ENCODE measurements at regions not wholly inside any gene's neighbourhood (a gene's known extent, or its start where the extent isn't known, plus 50 kb on each side); places are given as distances from the start of the nearest gene placed in this dataset.
"Not testable (repeated sequence)": the region's sequence is repeated elsewhere in the genome, so short reads cannot be mapped to it uniquely, and the experiment has no call there.

DNA sequence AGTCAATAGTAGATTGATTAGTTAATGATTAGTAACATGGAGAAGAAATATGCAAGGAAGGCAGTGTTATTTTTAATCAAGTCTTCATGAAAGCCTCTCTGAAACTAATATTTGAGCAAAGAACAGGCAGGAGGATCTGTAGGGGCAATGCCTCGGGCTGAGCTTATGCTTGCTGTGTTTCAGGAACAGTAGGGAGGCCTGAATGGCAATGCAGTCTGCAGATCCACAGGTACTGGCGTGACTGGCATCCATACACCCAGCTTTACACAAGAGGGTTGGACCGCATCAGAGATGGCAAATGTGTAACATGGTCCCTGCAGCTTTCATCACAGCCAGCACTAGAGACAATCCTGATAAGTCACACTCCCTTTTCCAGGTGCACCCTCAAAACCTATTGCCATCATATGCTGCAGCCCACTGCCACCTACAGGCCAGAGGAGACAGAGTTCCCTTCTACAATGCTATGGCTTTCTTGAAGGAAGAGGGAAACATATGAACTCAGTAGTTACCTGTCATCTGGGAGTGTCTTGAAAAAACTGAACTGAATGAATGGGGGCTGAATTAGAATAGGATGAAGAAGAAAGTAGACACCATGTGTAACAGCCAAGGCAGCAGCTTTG is 582.4 kb upstream of the RAB6C start:
- DNase-seq (ENCODE audit: low read depth in 4 of 4, low spot score in 3 of 4): peak; percentile 25 to 35 (median 30)

DNA sequence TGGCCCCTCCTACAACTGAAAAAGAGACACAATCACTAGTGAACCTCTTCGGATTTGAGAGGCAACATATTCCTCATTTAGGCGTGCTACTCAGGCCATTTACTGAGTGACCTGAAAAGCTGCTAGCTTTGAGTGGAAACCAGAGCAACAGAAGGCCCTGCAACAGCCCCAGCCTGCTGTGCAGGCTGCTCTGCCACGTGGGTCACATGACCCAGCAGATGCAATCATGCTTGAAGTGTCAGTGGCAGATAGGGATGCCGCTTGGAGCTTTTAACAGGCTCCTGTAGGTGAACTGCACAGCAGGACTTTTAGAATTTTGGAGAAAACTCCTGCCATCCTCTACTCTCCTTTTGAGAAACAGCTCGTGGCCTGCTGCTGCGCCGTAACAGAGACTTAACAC is 578.6 kb upstream of the RAB6C start:
- DNase-seq (ENCODE audit: low read depth in 4 of 4, low spot score in 3 of 4): no peak

DNA sequence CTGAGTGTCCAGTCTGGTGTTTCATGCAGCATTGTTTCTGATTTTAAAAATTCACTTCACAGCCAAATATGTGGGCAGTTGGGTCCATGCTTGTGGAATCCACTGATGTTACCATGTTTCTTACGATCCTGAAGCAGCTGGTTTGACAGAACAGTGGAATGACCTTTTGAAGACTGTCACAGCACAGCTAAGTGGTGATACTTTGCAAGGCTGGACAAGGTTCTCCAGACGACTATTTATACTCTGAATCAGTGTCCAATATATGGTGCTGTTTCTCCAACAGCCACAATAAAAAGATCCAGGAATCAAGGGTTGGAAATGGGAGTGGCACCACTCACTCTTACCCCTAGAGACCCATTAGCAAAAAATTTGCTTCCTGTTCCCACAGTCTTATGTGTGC is 577.4 kb upstream of the RAB6C start:
- no peak for DNase-seq (ENCODE audit: low read depth in 4 of 4, low spot score in 3 of 4)

GRCh38 chr2:129404000-129404685 is 575.3 kb upstream of the RAB6C start:
- no peak for DNase-seq (ENCODE audit: low read depth in 4 of 4, low spot score in 3 of 4)

DNA sequence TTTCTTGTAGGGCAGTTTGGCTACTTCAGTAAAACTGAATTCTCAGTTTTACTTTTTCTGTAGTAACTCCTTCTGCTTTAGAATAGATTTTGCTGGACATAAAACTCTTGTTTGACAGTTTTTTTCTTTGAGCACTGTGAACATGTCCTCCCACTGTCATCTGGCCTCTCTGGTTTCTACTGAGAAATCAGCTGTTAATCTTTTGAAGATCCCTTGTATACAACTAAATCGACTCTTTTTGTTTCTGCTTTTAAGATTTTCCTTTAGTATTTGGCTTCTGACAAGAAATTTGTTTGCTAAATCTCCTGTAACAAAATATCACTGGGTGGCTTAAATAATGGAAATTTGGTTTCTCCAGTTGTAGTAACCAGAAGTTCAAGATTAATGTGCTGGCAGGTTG is 570.9 kb upstream of the RAB6C start:
- DNase-seq (ENCODE audit: low read depth in 4 of 4, low spot score in 3 of 4): no peak

DNA sequence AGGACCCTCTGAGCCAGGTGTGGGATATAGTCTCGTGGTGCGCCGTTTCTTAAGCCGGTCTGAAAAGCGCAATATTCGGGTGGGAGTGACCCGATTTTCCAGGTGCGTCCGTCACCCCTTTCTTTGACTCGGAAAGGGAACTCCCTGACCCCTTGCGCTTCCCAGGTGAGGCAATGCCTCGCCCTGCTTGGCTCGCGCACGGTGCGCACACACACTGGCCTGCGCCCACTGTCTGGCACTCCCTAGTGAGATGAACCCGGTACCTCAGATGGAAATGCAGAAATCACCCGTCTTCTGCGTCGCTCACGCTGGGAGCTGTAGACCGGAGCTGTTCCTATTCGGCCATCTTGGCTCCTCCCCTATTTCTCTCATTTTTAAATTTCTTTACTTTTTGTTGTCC is 562.4 kb upstream of the RAB6C start:
- not testable (repeated sequence) for DNase-seq (ENCODE audit: low read depth in 4 of 4, low spot score in 3 of 4)

DNA sequence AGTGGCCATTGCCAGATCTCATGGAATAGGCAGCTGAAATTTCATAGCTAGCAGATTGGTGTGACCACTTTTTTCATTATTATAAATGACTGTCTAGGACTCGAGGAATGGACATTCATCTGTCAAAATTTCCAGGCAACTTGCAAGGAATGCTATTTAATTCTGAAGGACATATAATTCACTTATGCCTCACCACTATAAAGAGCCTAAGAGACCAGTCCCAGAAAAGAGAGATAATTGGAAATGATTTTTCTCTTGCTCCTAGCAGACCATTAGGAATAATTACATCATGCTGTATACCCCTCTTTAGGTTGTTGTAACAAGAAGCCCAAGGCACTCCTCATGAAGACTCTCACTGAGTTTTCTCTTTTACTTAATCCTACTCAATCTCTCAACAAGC is 557.4 kb upstream of the RAB6C start:
- no peak for DNase-seq (ENCODE audit: low read depth in 4 of 4, low spot score in 3 of 4)

- no peak for DNase-seq (ENCODE audit: low read depth in 4 of 4, low spot score in 3 of 4)
Observed at GRCh38 chr2:129428086-129428660, 551.3 kb upstream of the RAB6C start.

GRCh38 chr2:129430911-129431310 is 548.6 kb upstream of the RAB6C start:
- DNase-seq (ENCODE audit: low read depth in 4 of 4, low spot score in 3 of 4): no peak

- no peak for DNase-seq (ENCODE audit: low read depth in 4 of 4, low spot score in 3 of 4)
Observed at GRCh38 chr2:129431881-129432280, 547.6 kb upstream of the RAB6C start.

DNA sequence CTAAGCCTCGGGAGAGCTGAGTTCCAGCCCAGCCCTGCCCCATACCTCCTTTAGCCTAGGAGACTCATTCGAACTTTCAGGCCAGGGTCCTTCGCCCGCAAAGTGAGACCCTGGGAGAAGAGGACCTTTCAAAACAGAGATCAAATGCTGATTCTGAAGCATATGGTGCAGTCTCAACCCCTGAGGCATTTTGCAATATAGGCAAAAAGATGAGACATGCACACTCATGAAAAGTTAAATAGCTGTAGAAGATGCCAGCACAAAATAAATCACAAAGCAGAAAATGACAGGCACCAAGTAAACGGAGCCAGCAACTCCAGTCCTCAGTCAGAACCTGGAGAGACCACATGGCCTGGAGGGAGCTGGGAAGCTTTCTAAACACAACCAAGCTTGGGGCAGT is 542.7 kb upstream of the RAB6C start:
- no peak for DNase-seq (ENCODE audit: low read depth in 4 of 4, low spot score in 3 of 4)

- DNase-seq (ENCODE audit: low read depth in 4 of 4, low spot score in 3 of 4): no peak
Observed at GRCh38 chr2:129437725-129438124, 541.7 kb upstream of the RAB6C start.

DNA sequence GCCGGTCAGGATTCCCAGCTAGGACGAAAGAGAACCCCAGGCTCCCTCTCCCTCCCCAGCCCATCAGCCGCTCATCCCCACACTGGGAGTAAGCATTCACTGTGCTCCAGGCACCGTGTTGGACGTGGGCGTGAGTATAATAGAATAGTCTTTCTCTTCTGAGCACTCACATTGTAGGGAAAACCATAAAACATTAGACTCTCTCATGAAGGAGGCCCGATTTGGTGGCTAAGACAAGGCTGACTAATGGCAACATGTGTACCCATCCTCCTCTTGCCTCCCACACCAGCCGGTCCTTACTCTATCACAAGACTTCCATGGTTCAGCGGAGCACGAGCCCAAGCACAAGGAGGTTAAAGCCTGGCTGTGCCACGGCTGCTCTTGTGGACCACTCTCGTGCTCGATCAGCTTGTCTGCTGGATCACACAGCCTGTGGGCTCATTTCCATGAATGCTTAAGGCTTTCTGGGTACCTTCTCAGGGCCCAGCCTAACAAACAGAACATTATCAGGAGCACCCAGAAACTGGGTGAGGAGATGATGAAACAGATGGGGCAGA is 540.9 kb upstream of the RAB6C start:
- DNase-seq (ENCODE audit: low read depth in 4 of 4, low spot score in 3 of 4): no peak

DNA sequence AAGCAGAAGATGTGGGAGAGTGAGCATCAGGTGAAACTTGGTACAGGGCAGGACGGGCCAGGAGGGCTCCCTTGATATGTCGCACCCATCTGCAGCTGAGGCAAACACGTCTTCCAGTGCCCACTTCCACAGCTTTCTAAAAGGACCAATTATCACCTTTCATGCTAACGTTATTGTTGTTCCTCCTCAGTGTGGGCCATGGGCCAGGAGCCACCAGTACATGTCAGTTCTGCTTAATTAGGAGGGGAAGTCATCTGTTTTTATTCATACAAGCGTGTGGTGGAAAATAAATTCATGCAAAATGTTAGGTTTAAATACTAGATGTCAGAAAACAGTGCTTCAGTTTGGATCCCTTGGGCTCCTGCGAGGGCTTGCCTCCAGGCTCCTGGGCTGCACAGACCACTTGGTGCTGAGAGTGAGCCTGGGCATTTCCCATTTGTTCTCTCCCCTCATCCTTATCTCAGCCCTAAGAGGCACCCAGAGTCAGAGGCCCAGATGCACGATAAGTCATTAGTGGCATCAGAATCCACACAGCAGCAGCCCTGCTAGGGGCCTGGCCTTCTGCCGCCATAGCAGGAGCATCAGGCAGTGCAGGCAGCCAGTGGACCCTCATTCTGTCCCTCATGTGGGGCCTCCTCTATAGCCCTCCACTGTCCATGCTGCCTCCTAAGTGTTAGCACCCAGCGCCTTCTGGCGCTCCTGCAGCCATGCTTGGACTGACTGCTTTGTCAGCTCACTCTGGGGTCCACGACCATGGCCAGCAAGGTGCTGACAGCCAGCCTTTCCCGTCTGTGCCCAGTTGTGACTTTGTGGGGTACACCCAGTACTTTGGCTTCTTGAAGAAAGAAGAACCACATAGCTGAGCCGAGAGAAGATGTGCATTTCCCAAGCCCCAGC is 539.8 kb upstream of the RAB6C start:
- no peak for DNase-seq (ENCODE audit: low read depth in 4 of 4, low spot score in 3 of 4)

DNA sequence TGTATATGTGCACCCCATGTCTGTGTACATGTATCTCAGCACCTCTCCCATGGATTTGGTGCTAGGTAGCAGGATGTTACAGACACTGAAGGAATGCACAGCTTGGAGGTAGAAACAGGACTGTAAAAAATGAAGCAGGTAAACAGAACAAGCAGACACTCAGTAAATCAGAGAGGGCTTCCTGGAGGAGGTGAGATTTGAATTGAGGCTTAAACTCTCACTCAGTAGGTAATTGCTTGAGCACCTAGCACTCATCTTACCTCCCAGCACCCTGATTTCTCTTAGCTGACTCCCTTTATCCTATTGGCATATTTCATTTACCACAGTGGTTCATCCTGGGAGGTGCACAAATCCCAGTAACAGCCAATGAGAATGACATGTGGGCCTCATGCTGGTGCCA is 537.9 kb upstream of the RAB6C start:
- DNase-seq (ENCODE audit: low read depth in 4 of 4, low spot score in 3 of 4): no peak

DNA sequence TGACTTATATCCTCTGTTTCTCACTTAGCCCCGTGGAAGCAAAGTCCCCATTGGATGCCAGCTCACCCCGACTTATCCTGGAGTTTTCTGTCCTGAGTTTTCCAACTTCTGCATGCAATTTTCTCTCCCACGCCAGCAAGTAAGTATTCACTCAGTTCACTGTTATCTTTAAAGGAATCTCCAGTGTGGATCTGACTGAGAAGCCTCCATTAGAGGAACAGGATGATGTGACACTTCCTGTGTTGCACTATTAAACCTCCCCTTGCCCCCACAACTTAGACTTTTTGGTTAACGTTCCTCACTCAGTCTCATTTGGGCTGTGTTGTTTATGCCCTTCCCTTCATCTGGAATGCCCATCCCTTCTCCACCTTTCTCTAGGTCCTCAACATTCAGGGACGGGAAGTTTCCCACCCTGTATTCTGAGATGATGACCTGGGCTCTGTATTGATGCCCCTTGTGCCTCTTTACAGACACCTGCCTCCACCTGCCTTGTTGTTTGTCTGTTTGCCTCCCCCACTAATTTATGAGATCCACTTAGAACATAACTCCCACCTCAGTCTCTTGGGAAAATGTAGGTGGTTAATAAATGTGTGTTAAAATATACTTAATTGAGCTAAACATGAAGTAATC is 536.1 kb upstream of the RAB6C start:
- no peak for DNase-seq (ENCODE audit: low read depth in 4 of 4, low spot score in 3 of 4)

DNA sequence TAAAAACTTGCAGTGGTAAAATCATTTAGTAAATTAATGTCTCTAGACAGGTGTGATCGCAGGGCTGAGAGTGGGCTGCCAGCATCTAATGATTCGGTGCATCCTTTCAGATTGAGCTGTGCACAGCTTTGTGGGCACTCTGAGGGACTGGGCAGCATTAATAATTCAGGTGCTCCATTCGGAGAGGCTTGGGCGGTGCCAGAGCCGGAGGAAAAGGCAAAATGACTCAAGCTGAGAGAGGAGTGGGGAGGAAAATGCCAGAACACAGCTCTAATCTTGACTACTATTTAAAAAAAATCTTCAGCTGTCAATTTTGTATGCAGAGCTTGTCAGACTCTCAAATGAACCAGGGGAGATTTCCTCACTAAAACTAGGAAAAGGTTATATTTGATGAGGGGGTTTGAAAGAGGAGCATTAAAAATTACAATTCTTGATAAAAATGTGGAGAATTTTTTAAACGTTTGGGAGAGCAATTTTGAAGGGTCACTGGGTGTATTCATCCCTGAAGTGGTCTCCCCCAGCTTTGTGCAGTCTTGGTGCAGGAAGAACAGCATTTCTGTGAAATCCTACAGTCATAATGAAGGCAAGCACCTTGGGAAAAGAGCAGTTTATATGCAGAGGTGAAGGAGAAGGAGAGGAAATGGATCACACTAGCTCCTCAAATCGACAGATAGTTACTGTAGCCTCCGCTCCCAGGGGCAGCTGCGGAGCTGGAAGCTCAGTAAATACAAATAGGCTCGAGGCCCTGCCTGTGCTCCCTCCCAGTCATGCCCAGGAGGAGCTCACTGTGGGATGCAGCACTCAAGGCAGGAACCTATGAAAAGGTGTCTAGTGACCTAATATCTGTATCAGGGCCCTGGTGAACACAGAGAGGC is 535.4 kb upstream of the RAB6C start:
- DNase-seq (ENCODE audit: low read depth in 4 of 4, low spot score in 3 of 4): no peak

GRCh38 chr2:129444751-129445150 is 534.7 kb upstream of the RAB6C start:
- no peak for DNase-seq (ENCODE audit: low read depth in 4 of 4, low spot score in 3 of 4)

- no peak for DNase-seq (ENCODE audit: low read depth in 4 of 4, low spot score in 3 of 4)
Observed at GRCh38 chr2:129456691-129457090, 522.8 kb upstream of the RAB6C start.
